H1 (cell line): ENCODE measurements at regions not wholly inside any gene's neighbourhood (a gene's known extent, or its start where the extent isn't known, plus 50 kb on each side); places are given as distances from the start of the nearest gene placed in this dataset.

Experiments used
- CTCF ChIA-PET: fragments of 300-600 bp; sonication (Branson Sonifier 250); formaldehyde crosslinking; loops from one replicate; lab custom pipeline; 2021; ENCODE audit not compliant: partially characterized antibody; lab: Charles Lee
- POLR2A ChIA-PET: fragments of 300-600 bp; sonication (Branson Sonifier 250); formaldehyde crosslinking; loops from one replicate; lab custom pipeline; 2021; ENCODE audit warnings: inconsistent platforms; ENCODE audit not compliant: partially characterized antibody; lab: Charles Lee
- DNase-seq, 2 experiments: peaks; one replicate each; pipeline versions ENCODE4 v3.0.0 to v3.0.0-alpha.2; 2010 to 2022; ENCODE audit warnings: low spot score in 2 of 2, low read depth in 1 of 2, mixed read lengths in 1 of 2
- FAIRE-seq: peaks from 2 replicates; lab custom pipeline; 2011; peaks lifted over from hg19 to GRCh38; lab: Jason Lieb, UNC
- H2AFZ ChIP-seq: 2 replicates; pipeline ENCODE4 v1.8.1; 2012; ENCODE audit warnings: low read length, inconsistent platforms
- H2AK5ac ChIP-seq: 2 replicates; pipeline ENCODE4 v1.6.1; 2013; ENCODE audit warnings: low read depth, low read length
- H2BK120ac ChIP-seq: replicated peaks from 2 replicates; pipeline ENCODE3; 2013; ENCODE audit warnings: low read depth, low read length, inconsistent platforms
- H2BK12ac ChIP-seq: 2 replicates; pipeline ENCODE4 v1.6.1; 2013; ENCODE audit warnings: low read depth, low read length
- H2BK15ac ChIP-seq: 2 replicates; pipeline ENCODE4 v1.6.1; 2013; ENCODE audit warnings: low read length
- H2BK20ac ChIP-seq: 2 replicates; pipeline ENCODE4 v1.6.1; 2013; ENCODE audit warnings: low read length
- H2BK5ac ChIP-seq: 2 replicates; pipeline ENCODE4 v1.6.1; 2013; ENCODE audit warnings: low read depth, low read length
- H3K14ac ChIP-seq: 2 replicates; pipeline ENCODE4 v1.6.1; 2013; ENCODE audit warnings: inconsistent platforms; ENCODE audit not compliant: insufficient read length
- H3K18ac ChIP-seq: 2 replicates; pipeline ENCODE4 v1.6.1; 2013; ENCODE audit warnings: low read length; ENCODE audit errors: extremely low read depth
- H3K23ac ChIP-seq: 2 replicates; pipeline ENCODE4 v1.6.1; 2013; ENCODE audit warnings: inconsistent platforms; ENCODE audit not compliant: insufficient read length
- H3K23me2 ChIP-seq: 2 replicates; pipeline ENCODE4 v1.6.1; 2013; ENCODE audit warnings: low read depth, low read length
- H3K27ac ChIP-seq: 2 replicates; pipeline ENCODE4 v1.6.1; 2011; ENCODE audit warnings: low read depth, low read length, inconsistent platforms
- H3K27me3 ChIP-seq, 4 experiments: replicated peaks in 1 of 4; 1 replicate in 1 of 4; 2 replicates in 3 of 4; pipeline versions ENCODE4 v1.6.1 to v1.8.1; 2011 to 2013; ENCODE audit warnings: low read length in 3 of 4, mild to moderate bottlenecking in 3 of 4, inconsistent platforms in 2 of 4, mixed read lengths in 2 of 4, moderate library complexity in 1 of 4; ENCODE audit not compliant: control insufficient read depth in 3 of 4, insufficient read depth in 3 of 4; ENCODE audit errors: extremely low read depth in 1 of 4
- H3K36me3 ChIP-seq, 4 experiments: 2 replicates each; pipeline versions ENCODE4 v1.6.1 to v1.8.1; 2011 to 2013; ENCODE audit warnings: mild to moderate bottlenecking in 4 of 4, low read length in 3 of 4, moderate library complexity in 2 of 4, control low read depth in 1 of 4, inconsistent platforms in 1 of 4; ENCODE audit not compliant: insufficient read depth in 4 of 4, control insufficient read depth in 2 of 4
- H3K4ac ChIP-seq: replicated peaks from 2 replicates; pipeline ENCODE3; 2013; ENCODE audit warnings: low read length, low read depth, mixed read lengths, inconsistent platforms; ENCODE audit not compliant: insufficient read length
- H3K4me1 ChIP-seq, 4 experiments: replicated peaks in 1 of 4; 1 replicate in 1 of 4; 2 replicates in 3 of 4; pipeline versions ENCODE4 v1.6.1 to v1.8.1; 2011 to 2013; ENCODE audit warnings: low read length in 3 of 4, inconsistent platforms in 2 of 4, mixed read lengths in 1 of 4; ENCODE audit not compliant: insufficient read depth in 4 of 4, control insufficient read depth in 3 of 4
- H3K4me2 ChIP-seq, 2 experiments: 2 replicates each; pipeline versions ENCODE4 v1.6.1 to v1.8.1; 2011 to 2013; ENCODE audit warnings: low read depth in 2 of 2, low read length in 2 of 2, control low read depth in 1 of 2, inconsistent platforms in 1 of 2, mild to moderate bottlenecking in 1 of 2; ENCODE audit not compliant: insufficient read depth in 1 of 2
- H3K4me3 ChIP-seq, 4 experiments: fragments of 200-600, 300-600 bp in 1 of 4; sonication (generic), shearing (Covaris generic), sonication (Bioruptor Twin) in 1 of 4; 2 replicates each; pipeline versions ENCODE4 v1.5.1 to v1.8.1; 2011 to 2016; ENCODE audit warnings: low read length in 4 of 4, low read depth in 3 of 4, control low read depth in 2 of 4, inconsistent platforms in 2 of 4, mild to moderate bottlenecking in 2 of 4, mixed read lengths in 1 of 4, moderate library complexity in 1 of 4; ENCODE audit not compliant: insufficient read depth in 2 of 4; ENCODE audit errors: extremely low read depth in 1 of 4
- H3K56ac ChIP-seq: replicated peaks from 2 replicates; pipeline ENCODE3; 2013; ENCODE audit warnings: low read depth, mild to moderate bottlenecking, mixed read lengths, low read length, inconsistent platforms; ENCODE audit not compliant: insufficient read length
- H3K79me1 ChIP-seq: 2 replicates; pipeline ENCODE4 v1.6.1; 2013; ENCODE audit warnings: low read depth, low read length, control low read depth
- H3K79me2 ChIP-seq, 2 experiments: 2 replicates each; pipeline versions ENCODE4 v1.6.1 to v1.8.1; 2012 to 2013; ENCODE audit warnings: low read length in 2 of 2, mild to moderate bottlenecking in 2 of 2, inconsistent platforms in 1 of 2; ENCODE audit not compliant: insufficient read depth in 2 of 2, control insufficient read depth in 1 of 2
- H3K9ac ChIP-seq, 4 experiments: replicated peaks in 1 of 4; 1 replicate in 1 of 4; 2 replicates in 3 of 4; pipeline versions ENCODE4 v1.6.1 to v1.8.1; 2011 to 2013; ENCODE audit warnings: low read depth in 3 of 4, low read length in 3 of 4, control low read depth in 2 of 4, mild to moderate bottlenecking in 2 of 4, moderate library complexity in 2 of 4, inconsistent platforms in 1 of 4; ENCODE audit errors: extremely low read depth in 1 of 4
- H3K9me3 ChIP-seq, 2 experiments: 2 replicates each; pipeline versions ENCODE4 v1.6.1 to v1.8.1; 2012 to 2013; ENCODE audit warnings: mild to moderate bottlenecking in 2 of 2, moderate library complexity in 2 of 2, control low read depth in 1 of 2, inconsistent platforms in 1 of 2, low read depth in 1 of 2, low read length in 1 of 2, mixed read lengths in 1 of 2; ENCODE audit not compliant: insufficient read depth in 2 of 2
- H4K20me1 ChIP-seq, 2 experiments: replicated peaks in 1 of 2; 2 replicates each; pipeline versions ENCODE3 to v1.8.1; 2011 to 2013; ENCODE audit warnings: inconsistent platforms in 2 of 2, low read length in 2 of 2, mild to moderate bottlenecking in 1 of 2; ENCODE audit not compliant: insufficient read depth in 2 of 2, control insufficient read depth in 1 of 2
- H4K5ac ChIP-seq: 2 replicates; pipeline ENCODE4 v1.6.1; 2013; ENCODE audit warnings: low read length, low read depth, mixed read lengths, inconsistent platforms; ENCODE audit not compliant: insufficient read length
- H4K8ac ChIP-seq: 2 replicates; pipeline ENCODE4 v1.8.0; 2013; ENCODE audit warnings: mild to moderate bottlenecking, moderate library complexity, low read length, inconsistent platforms; ENCODE audit not compliant: insufficient read depth; ENCODE audit errors: extremely low read depth
- H4K91ac ChIP-seq: replicated peaks from 2 replicates; pipeline ENCODE3; 2013; ENCODE audit warnings: low read length, mixed read lengths, inconsistent platforms; ENCODE audit not compliant: insufficient read length
- ASH2L ChIP-seq: fragments of 200-600, 300-600 bp; sonication (generic); IDR thresholded peaks from one replicate; pipeline ENCODE4 v1.7.1; 2017; ENCODE audit warnings: low read length
- EP300 ChIP-seq, 2 experiments: IDR thresholded peaks; 1 replicate in 1 of 2; 2 replicates in 1 of 2; pipeline ENCODE4 v1.6.1; 2011 to 2012; ENCODE audit warnings: low read depth in 2 of 2, low read length in 2 of 2, mild to moderate bottlenecking in 2 of 2, borderline replicate concordance in 1 of 2, inconsistent platforms in 1 of 2, moderate library complexity in 1 of 2
- GABPA ChIP-seq: IDR thresholded peaks from 2 replicates; pipeline ENCODE4 v1.6.1; 2011; ENCODE audit warnings: mild to moderate bottlenecking, low read length, moderate library complexity, borderline replicate concordance; ENCODE audit not compliant: insufficient read depth
- JUND ChIP-seq: IDR thresholded peaks from 2 replicates; pipeline ENCODE4 v1.6.1; 2011; ENCODE audit warnings: mild to moderate bottlenecking, improper control_type of control experiment, low read length
- KDM4A ChIP-seq: IDR thresholded peaks from one replicate; pipeline ENCODE4 v1.7.1; 2012; ENCODE audit warnings: low read depth, mild to moderate bottlenecking, moderate library complexity, low read length, inconsistent platforms; ENCODE audit not compliant: severe bottlenecking
- RNF2 ChIP-seq: fragments of 200-900, 300-1000 bp; sonication (generic); IDR thresholded peaks from 2 replicates; pipeline ENCODE4 v1.7.1; 2016; ENCODE audit warnings: borderline replicate concordance, low read depth, mild to moderate bottlenecking, antibody characterized with exemption, low read length; ENCODE audit not compliant: poor library complexity, severe bottlenecking; ENCODE audit errors: missing control alignments
- SAP30 ChIP-seq: fragments of 300-600 bp; sonication (generic); IDR thresholded peaks from 2 replicates; pipeline ENCODE4 v1.7.1; 2012; ENCODE audit warnings: low read length, moderate library complexity, mild to moderate bottlenecking, inconsistent platforms; ENCODE audit not compliant: insufficient read depth, insufficient replicate concordance
- SUZ12 ChIP-seq: fragments of 200-600 bp; sonication (generic); IDR thresholded peaks from 2 replicates; pipeline ENCODE4 v1.6.1; 2012; ENCODE audit warnings: mild to moderate bottlenecking, inconsistent platforms, low read length, moderate library complexity, mixed read lengths
- YY1 ChIP-seq: IDR thresholded peaks from 2 replicates; pipeline ENCODE4 v1.6.1; 2011; ENCODE audit warnings: low read depth, mild to moderate bottlenecking, low read length
- ZNF274 ChIP-seq: IDR thresholded peaks from 2 replicates; pipeline ENCODE4 v1.7.0; 2012; ENCODE audit warnings: low read length, borderline replicate concordance; ENCODE audit errors: extremely low read depth
- WGBS, 2 experiments: shearing (Covaris generic) in 1 of 2; methylation state at CpG; one replicate each; pipeline versions ENCODE4 v1.1.6 to v1.1.7; 2013 to 2015; ENCODE audit warnings: low lambda C conversion rate in 2 of 2, mixed read lengths in 2 of 2, inconsistent platforms in 1 of 2, low coverage in 1 of 2, missing lambda C conversion rate in 1 of 2; ENCODE audit not compliant: insufficient replicate concordance in 2 of 2, insufficient coverage in 1 of 2, insufficient read length in 1 of 2; ENCODE audit errors: extremely low coverage in 1 of 2, missing lambda C conversion rate in 1 of 2; 5-methylcytosine and 5-hydroxymethylcytosine counted together
- TF ChIP-seq, protein P1 (sequence below): IDR thresholded peaks from 2 replicates; pipeline ENCODE4 v1.6.1; 2012; ENCODE audit warnings: inconsistent platforms

DNA sequence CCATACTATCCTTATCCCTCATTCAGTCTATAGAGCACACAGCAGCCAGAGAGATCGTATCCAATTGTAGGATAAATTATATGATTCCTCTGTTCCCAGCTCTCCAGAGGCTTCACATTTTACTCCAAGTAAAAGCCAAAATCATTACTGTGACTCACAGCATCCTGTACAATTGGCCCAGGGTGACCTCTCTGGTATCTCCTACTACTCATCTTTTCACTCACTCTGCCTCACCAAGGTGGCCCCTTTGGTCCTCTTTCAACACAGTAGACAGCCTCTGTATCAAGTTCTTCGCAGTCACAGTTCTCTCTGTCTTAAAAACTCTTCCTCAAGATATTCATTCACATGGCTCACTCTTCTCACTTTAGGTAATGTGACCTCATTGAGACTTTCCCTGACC, 72.6 kb upstream of the LSM8 start:
- peaks cover 4 to 13% of the 10 kb centered on the region in 2 experiments; a peak in 3 of 4 replicates for H3K9me3 ChIP-seq
- no peaks in the 10 kb centered on the region for H3K23me2 ChIP-seq
- no peak for FAIRE-seq
- no peak overlapping the region for H2BK5ac ChIP-seq
- no peaks in the 10 kb centered on the region for H3K4me1 ChIP-seq
- no peak for DNase-seq
- no peak for TF ChIP-seq YY1
- no peak for TF ChIP-seq SUZ12
- TF ChIP-seq, protein P1, sequence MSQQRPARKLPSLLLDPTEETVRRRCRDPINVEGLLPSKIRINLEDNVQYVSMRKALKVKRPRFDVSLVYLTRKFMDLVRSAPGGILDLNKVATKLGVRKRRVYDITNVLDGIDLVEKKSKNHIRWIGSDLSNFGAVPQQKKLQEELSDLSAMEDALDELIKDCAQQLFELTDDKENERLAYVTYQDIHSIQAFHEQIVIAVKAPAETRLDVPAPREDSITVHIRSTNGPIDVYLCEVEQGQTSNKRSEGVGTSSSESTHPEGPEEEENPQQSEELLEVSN, result no peak
- TF ChIP-seq GABPA, result no peak
- no peak for TF ChIP-seq ZNF274
- no peak for TF ChIP-seq SAP30
- no peak for TF ChIP-seq EP300 (IDR thresholded peaks at IDR 0.05; ENCODE audit: borderline replicate concordance in 1 of 2, low read depth in 2 of 2, low read length in 2 of 2)
- TF ChIP-seq KDM4A, result no peak
- TF ChIP-seq ASH2L, result no peak
- TF ChIP-seq RNF2, result no peak
- TF ChIP-seq JUND, result no peak
- no peaks in the 10 kb centered on the region for H3K79me2 ChIP-seq
- no peaks in the 10 kb centered on the region for H3K79me1 ChIP-seq
- H4K5ac ChIP-seq, result no peak overlapping the region
- no peak overlapping the region for H3K4me3 ChIP-seq
- H2AFZ ChIP-seq, result no peak overlapping the region
- no peak overlapping the region for H3K4ac ChIP-seq
- H4K20me1 ChIP-seq, result no peaks in the 10 kb centered on the region
- H4K91ac ChIP-seq, result no peak overlapping the region
- H2BK12ac ChIP-seq, result no peak overlapping the region
- H2AK5ac ChIP-seq, result no peak overlapping the region
- no peak overlapping the region for H3K23ac ChIP-seq
- 79% methylated on average over 2 of the region's 2 CpGs; no CpG with 5 or more reads in 1 of the 2 experiments for WGBS, 2 experiments
- H3K14ac ChIP-seq, result no peak overlapping the region
- H2BK20ac ChIP-seq, result no peak overlapping the region
- ChIA-PET POLR2A (no interaction called here), CTCF (no interaction called here)
- no peak overlapping the region for H3K4me2 ChIP-seq
- no peak overlapping the region for H2BK120ac ChIP-seq
- no peak overlapping the region for H4K8ac ChIP-seq
- H3K18ac ChIP-seq, result no peak overlapping the region
- H3K27ac ChIP-seq, result no peak overlapping the region
- H3K36me3 ChIP-seq, result no peaks in the 10 kb centered on the region
- no peaks in the 10 kb centered on the region for H3K27me3 ChIP-seq
- no peak overlapping the region for H3K56ac ChIP-seq
- H2BK15ac ChIP-seq, result no peak overlapping the region
- H3K9ac ChIP-seq, result no peak overlapping the region
